HCT116 (cell line): ENCODE measurements at regions not wholly inside any gene's neighbourhood (a gene's known extent, or its start where the extent isn't known, plus 50 kb on each side); places are given as distances from the start of the nearest gene placed in this dataset.

Source experiments
- ATAC-seq: fragments of 200-7000 bp; cut with Tn5 transposase; 2 replicates; pipeline ENCODE4 v1.9.1; 2020; ENCODE audit warnings: mild to moderate bottlenecking, moderate library complexity
- BruUV-seq: library from RNA; stranded (reverse); fragments of 400-500 nt; replicated peaks from 2 replicates; lab custom pipeline; 2021; lab: Mats Ljungman, UMichigan
- CTCF ChIA-PET: fragments of 300-600 bp; sonication (Branson Sonifier 250); formaldehyde crosslinking; loops from one replicate; lab custom pipeline; 2021; ENCODE audit warnings: antibody characterized with exemption; lab: Charles Lee
- POLR2A ChIA-PET: fragments of 300-600, 350-600 bp; sonication (Branson Sonifier 250); formaldehyde crosslinking; loops from one replicate; lab custom pipeline; 2021; ENCODE audit warnings: antibody characterized with exemption; lab: Charles Lee
- RAD21 ChIA-PET, 2 experiments: fragments of 300-600 bp; sonication (Branson Sonifier 250); formaldehyde crosslinking; loops; one replicate each; lab custom pipeline; 2023; ENCODE audit warnings: low total read pairs in 2 of 2; ENCODE audit not compliant: uncharacterized antibody in 2 of 2, unreplicated experiment in 2 of 2, low non-redundant PET in 1 of 2; lab: Charles Lee
- DNase-seq: peaks from one replicate; pipeline ENCODE4 v3.0.0-alpha.2; 2010; ENCODE audit warnings: low read depth, low spot score
- H2AFZ ChIP-seq: fragments of 200-600 bp; shearing (Covaris generic), sonication (generic); 2 replicates; pipeline ENCODE4 v1.6.1; 2017; ENCODE audit warnings: low read depth, mixed run types, mixed read lengths, antibody characterized with exemption, low read length; ENCODE audit not compliant: poor library complexity, severe bottlenecking
- H3K27ac ChIP-seq: 2 replicates; pipeline ENCODE4 v1.5.1; 2012; ENCODE audit warnings: low read depth, low read length
- H3K27me3 ChIP-seq: fragments of 200-600 bp; sonication (generic); 2 replicates; pipeline ENCODE4 v1.6.1; 2016; ENCODE audit warnings: mixed run types, low read length, mixed read lengths; ENCODE audit not compliant: insufficient read depth
- H3K36me3 ChIP-seq, 2 experiments: fragments of 200-500 bp in 1 of 2; fragments of 200-600 bp in 1 of 2; sonication (Bioruptor generic) in 1 of 2; sonication (generic) in 1 of 2; 2 replicates each; pipeline versions ENCODE4 v1.5.1 to v1.6.1; 2014 to 2016; ENCODE audit warnings: low read length in 2 of 2, inconsistent platforms in 1 of 2, mixed read lengths in 1 of 2, mixed run types in 1 of 2; ENCODE audit not compliant: insufficient read depth in 2 of 2, control insufficient read depth in 1 of 2
- H3K4me1 ChIP-seq, 2 experiments: fragments of 200-600 bp in 1 of 2; sonication (generic) in 1 of 2; 2 replicates each; pipeline versions ENCODE4 v1.5.1 to v1.6.1; 2012 to 2017; ENCODE audit warnings: low read length in 2 of 2, inconsistent platforms in 1 of 2, mild to moderate bottlenecking in 1 of 2, mixed read lengths in 1 of 2, mixed run types in 1 of 2, moderate library complexity in 1 of 2; ENCODE audit not compliant: insufficient read depth in 2 of 2, control insufficient read depth in 1 of 2
- H3K4me2 ChIP-seq: fragments of 200-600 bp; sonication (generic); 2 replicates; pipeline ENCODE4 v1.6.1; 2017; ENCODE audit warnings: mixed run types, low read length, mixed read lengths
- H3K4me3 ChIP-seq, 2 experiments: fragments of 200-600 bp in 1 of 2; sonication (generic) in 1 of 2; replicated peaks in 1 of 2; 2 replicates each; pipeline ENCODE4 v1.5.1; 2011 to 2016; ENCODE audit warnings: low read length in 2 of 2, control low read depth in 1 of 2, low read depth in 1 of 2, mild to moderate bottlenecking in 1 of 2, mixed read lengths in 1 of 2, mixed run types in 1 of 2
- H3K79me2 ChIP-seq: fragments of 200-600 bp; sonication (generic); 2 replicates; pipeline ENCODE4 v1.6.1; 2017; ENCODE audit warnings: mild to moderate bottlenecking, mixed run types, low read length, moderate library complexity, mixed read lengths; ENCODE audit not compliant: insufficient read depth
- H3K9ac ChIP-seq: fragments of 200-600 bp; sonication (generic); 2 replicates; pipeline ENCODE4 v1.6.1; 2016; ENCODE audit warnings: low read length, mixed read lengths
- H3K9me2 ChIP-seq: fragments of 200-600 bp; sonication (generic), shearing (Covaris generic); 2 replicates; pipeline ENCODE4 v1.6.1; 2017; ENCODE audit warnings: mixed run types, mild to moderate bottlenecking, moderate library complexity; ENCODE audit not compliant: insufficient read depth
- H3K9me3 ChIP-seq, 2 experiments: fragments of 200-500 bp in 1 of 2; fragments of 200-600 bp in 1 of 2; sonication (Bioruptor generic) in 1 of 2; sonication (generic) in 1 of 2; 2 replicates each; pipeline ENCODE4 v1.6.1; 2014 to 2017; ENCODE audit warnings: low read length in 2 of 2, mixed read lengths in 2 of 2, inconsistent platforms in 1 of 2, low read depth in 1 of 2, mild to moderate bottlenecking in 1 of 2, mixed run types in 1 of 2, moderate library complexity in 1 of 2; ENCODE audit not compliant: control insufficient read depth in 1 of 2, insufficient read depth in 1 of 2
- H4K20me1 ChIP-seq: fragments of 200-600 bp; sonication (generic), shearing (Covaris generic); 2 replicates; pipeline ENCODE4 v1.6.1; 2017; ENCODE audit warnings: mixed run types, mild to moderate bottlenecking, moderate library complexity; ENCODE audit not compliant: insufficient read depth
- CBX3 ChIP-seq: IDR thresholded peaks from 2 replicates; pipeline ENCODE4 v1.6.1; 2012; ENCODE audit warnings: low read depth
- EGR1 ChIP-seq: IDR thresholded peaks from 2 replicates; pipeline ENCODE4 v1.6.1; 2012; ENCODE audit warnings: low read depth
- ELF1 ChIP-seq: IDR thresholded peaks from 2 replicates; pipeline ENCODE4 v1.6.1; 2012; ENCODE audit warnings: low read depth, borderline replicate concordance
- EZH2phosphoT487 ChIP-seq: fragments of 200-600 bp; IDR thresholded peaks from 2 replicates; pipeline ENCODE4 v1.6.1; 2018; ENCODE audit warnings: antibody characterized with exemption, borderline replicate concordance
- FOSL1 ChIP-seq: IDR thresholded peaks from 2 replicates; pipeline ENCODE4 v1.6.1; 2012; ENCODE audit warnings: low read depth
- POLR2A ChIP-seq: IDR thresholded peaks from 2 replicates; pipeline ENCODE4 v1.7.0; 2011; ENCODE audit warnings: borderline replicate concordance; ENCODE audit not compliant: insufficient read depth, insufficient read length; ENCODE audit errors: extremely low read depth
- POLR2AphosphoS5 ChIP-seq: IDR thresholded peaks from 2 replicates; pipeline ENCODE4 v1.6.1; 2011; ENCODE audit warnings: mild to moderate bottlenecking, low read depth, low read length, moderate library complexity
- SP1 ChIP-seq: IDR thresholded peaks from 2 replicates; pipeline ENCODE4 v1.6.1; 2012; ENCODE audit warnings: low read depth
- SRF ChIP-seq: IDR thresholded peaks from 2 replicates; pipeline ENCODE4 v1.6.1; 2012; ENCODE audit warnings: low read depth
- TCF7L2 ChIP-seq: IDR thresholded peaks from 2 replicates; pipeline ENCODE4 v1.7.0; 2011; ENCODE audit warnings: borderline replicate concordance, inconsistent platforms; ENCODE audit not compliant: insufficient read depth, insufficient read length; ENCODE audit errors: extremely low read depth
- YY1 ChIP-seq: IDR thresholded peaks from 2 replicates; pipeline ENCODE4 v1.6.1; 2011; ENCODE audit warnings: low read length, low read depth, moderate library complexity, mild to moderate bottlenecking; ENCODE audit not compliant: insufficient replicate concordance; ENCODE audit errors: extremely low read depth
- ZFX ChIP-seq: fragments of 450-650 bp; IDR thresholded peaks from 2 replicates; pipeline ENCODE4 v1.6.1; 2017
- ZNF274 ChIP-seq: fragments of 200-500 bp; sonication (Bioruptor generic); IDR thresholded peaks from 2 replicates; pipeline ENCODE4 v1.6.1; 2014; ENCODE audit warnings: mild to moderate bottlenecking, low read depth, low read length, inconsistent platforms
- intact Hi-C: fragments of 100-400 bp; cut with micrococcal nuclease; formaldehyde crosslinking; loops from 2 replicates; pipeline ENCODE4 v1.10.0; 2022
- TF ChIP-seq, protein P1 (sequence below): IDR thresholded peaks from 2 replicates; pipeline ENCODE4 v1.6.1; 2012
- TF ChIP-seq, protein P2 (sequence below): IDR thresholded peaks from 2 replicates; pipeline ENCODE4 v1.6.1; 2012; ENCODE audit warnings: low read depth
- TF ChIP-seq, protein P3 (sequence below): IDR thresholded peaks from 2 replicates; pipeline ENCODE4 v1.6.1; 2012

DNA sequence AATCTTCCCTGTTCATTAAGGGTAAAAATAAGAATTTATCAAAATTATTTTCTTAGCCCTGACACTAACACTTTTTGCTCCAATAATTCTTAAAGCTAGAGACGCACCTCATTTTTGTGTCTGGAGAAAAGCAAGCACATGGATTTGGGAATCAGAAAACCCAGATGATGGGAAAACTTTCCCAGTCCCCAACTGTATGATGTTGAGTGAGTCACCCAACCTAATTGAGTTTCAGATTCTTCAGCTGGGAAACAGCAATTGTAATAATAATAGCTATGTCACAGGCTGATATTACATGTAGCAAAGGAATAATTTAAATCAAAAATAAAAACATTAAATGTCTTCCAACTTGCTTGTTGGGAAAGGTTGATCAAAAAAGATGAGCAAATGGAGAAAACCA lies 159.0 kb downstream of the MIS18A start:
- no peak for ATAC-seq
- no peaks in the 10 kb centered on the region for H3K4me1 ChIP-seq
- TF ChIP-seq ZFX (no peak), YY1 (no peak)
- TF ChIP-seq, protein P1, sequence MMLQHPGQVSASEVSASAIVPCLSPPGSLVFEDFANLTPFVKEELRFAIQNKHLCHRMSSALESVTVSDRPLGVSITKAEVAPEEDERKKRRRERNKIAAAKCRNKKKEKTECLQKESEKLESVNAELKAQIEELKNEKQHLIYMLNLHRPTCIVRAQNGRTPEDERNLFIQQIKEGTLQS: no peak
- TF ChIP-seq, protein P2, sequence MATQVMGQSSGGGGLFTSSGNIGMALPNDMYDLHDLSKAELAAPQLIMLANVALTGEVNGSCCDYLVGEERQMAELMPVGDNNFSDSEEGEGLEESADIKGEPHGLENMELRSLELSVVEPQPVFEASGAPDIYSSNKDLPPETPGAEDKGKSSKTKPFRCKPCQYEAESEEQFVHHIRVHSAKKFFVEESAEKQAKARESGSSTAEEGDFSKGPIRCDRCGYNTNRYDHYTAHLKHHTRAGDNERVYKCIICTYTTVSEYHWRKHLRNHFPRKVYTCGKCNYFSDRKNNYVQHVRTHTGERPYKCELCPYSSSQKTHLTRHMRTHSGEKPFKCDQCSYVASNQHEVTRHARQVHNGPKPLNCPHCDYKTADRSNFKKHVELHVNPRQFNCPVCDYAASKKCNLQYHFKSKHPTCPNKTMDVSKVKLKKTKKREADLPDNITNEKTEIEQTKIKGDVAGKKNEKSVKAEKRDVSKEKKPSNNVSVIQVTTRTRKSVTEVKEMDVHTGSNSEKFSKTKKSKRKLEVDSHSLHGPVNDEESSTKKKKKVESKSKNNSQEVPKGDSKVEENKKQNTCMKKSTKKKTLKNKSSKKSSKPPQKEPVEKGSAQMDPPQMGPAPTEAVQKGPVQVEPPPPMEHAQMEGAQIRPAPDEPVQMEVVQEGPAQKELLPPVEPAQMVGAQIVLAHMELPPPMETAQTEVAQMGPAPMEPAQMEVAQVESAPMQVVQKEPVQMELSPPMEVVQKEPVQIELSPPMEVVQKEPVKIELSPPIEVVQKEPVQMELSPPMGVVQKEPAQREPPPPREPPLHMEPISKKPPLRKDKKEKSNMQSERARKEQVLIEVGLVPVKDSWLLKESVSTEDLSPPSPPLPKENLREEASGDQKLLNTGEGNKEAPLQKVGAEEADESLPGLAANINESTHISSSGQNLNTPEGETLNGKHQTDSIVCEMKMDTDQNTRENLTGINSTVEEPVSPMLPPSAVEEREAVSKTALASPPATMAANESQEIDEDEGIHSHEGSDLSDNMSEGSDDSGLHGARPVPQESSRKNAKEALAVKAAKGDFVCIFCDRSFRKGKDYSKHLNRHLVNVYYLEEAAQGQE: no peak
- TF ChIP-seq, all 23 proteins: peak for 0
- Histone ChIP-seq H3K4me2 (no peak overlapping the region), H3K36me3 (no peaks in the 10 kb centered on the region), H3K4me3 (no peak overlapping the region), H2AFZ (no peak overlapping the region), H3K27me3 (peaks cover 50% of the 10 kb centered on the region), H3K27ac (no peak overlapping the region), H3K9ac (no peak overlapping the region), H4K20me1 (no peaks in the 10 kb centered on the region), H3K79me2 (no peaks in the 10 kb centered on the region), H3K9me2 (no peaks in the 10 kb centered on the region), H3K9me3 (no peaks in the 10 kb centered on the region)
- ChIA-PET CTCF (no interaction called here), RAD21 (no interaction called here), POLR2A (no interaction called here)
- no peak for DNase-seq
- no TSS peak for BruUV-seq
- intact Hi-C loops: no loop called here

DNA sequence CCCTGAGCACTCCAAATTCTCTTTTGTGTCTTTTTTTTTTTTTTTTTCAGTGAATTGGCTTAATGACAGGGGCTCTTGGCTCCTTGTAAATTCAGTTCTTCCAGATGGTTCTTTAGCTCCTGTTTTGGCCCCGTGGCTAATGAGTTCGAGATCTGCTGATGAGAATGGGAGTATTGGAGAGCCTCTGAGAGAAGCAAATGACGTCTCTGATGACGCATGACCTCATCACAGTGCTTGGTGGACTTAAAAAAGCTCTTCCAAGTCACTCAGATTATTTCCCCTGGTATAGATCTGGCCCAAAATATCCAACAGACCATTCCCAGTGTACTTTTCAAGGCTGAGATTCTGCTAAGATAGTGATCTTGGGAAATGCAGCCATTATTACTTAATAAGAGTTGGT lies 159.5 kb downstream of the MIS18A start:
- peaks cover 54% of the 10 kb centered on the region for H3K27me3 ChIP-seq
- no peak for ATAC-seq
- CTCF ChIA-PET: no interaction called here

More for the DNA sequence above, 159.5 kb downstream of the MIS18A start:
- Histone ChIP-seq H3K27ac (no peak overlapping the region), H3K79me2 (no peaks in the 10 kb centered on the region), H3K4me3 (no peak overlapping the region), H3K9me3 (no peaks in the 10 kb centered on the region), H3K4me2 (no peak overlapping the region), H3K9ac (no peak overlapping the region), H3K36me3 (no peaks in the 10 kb centered on the region)
- DNase-seq: no peak
- RAD21 ChIA-PET: no interaction called here
- intact Hi-C loops: no loop called here
- no TSS peak for BruUV-seq
- POLR2A ChIA-PET: no interaction called here
- TF ChIP-seq SP1 (no peak), EGR1 (no peak), CBX3 (no peak), TCF7L2 (no peak), ZNF274 (no peak), POLR2A (no peak), FOSL1 (no peak), EZH2phosphoT487 (no peak), SRF (no peak), POLR2AphosphoS5 (no peak), ELF1 (no peak), YY1 (no peak), ZFX (no peak)
- TF ChIP-seq, protein P3, sequence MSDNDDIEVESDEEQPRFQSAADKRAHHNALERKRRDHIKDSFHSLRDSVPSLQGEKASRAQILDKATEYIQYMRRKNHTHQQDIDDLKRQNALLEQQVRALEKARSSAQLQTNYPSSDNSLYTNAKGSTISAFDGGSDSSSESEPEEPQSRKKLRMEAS: no peak
- TF ChIP-seq, protein P1: no peak
- TF ChIP-seq, all 23 proteins: peak for 0
- no peaks in the 10 kb centered on the region for H4K20me1 ChIP-seq
- no peak overlapping the region for H2AFZ ChIP-seq
- no peaks in the 10 kb centered on the region for H3K4me1 ChIP-seq
- no peaks in the 10 kb centered on the region for H3K9me2 ChIP-seq
